ENCODE measurements at regions not wholly inside any gene's neighbourhood (a gene's known extent, or its start where the extent isn't known, plus 50 kb on each side); places are given as distances from the start of the nearest gene placed in this dataset.
A peak's percentile ranks its signal among the peaks of the same experiment; 100 is the strongest.
"Not testable (repeated sequence)": the region's sequence is repeated elsewhere in the genome, so short reads cannot be mapped to it uniquely, and the experiment has no call there.

DNA sequence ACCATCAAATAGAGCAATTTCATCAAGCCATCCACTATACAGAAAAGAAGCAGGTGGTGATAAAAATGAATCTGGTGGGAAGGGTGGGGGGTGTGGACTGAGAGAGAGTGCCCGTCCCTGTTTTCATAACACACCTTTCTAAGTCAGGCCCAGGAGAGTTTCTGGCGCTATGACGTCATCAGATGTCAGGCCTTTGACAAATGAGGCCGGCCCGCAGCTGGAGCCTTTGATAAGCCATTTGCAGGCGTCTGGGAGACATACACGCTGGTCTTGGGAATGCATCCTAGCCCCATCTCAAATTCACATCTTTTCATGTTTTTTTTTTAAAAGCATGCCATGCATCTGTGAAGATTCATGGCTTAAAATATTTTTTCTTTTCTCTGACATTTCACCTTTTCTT, 404.5 kb downstream of the BCOR start:
- H3K4me3 ChIP-seq (ENCODE audit: low read depth, low read length), result no peak overlapping the region
- TF ChIP-seq, protein P1, sequence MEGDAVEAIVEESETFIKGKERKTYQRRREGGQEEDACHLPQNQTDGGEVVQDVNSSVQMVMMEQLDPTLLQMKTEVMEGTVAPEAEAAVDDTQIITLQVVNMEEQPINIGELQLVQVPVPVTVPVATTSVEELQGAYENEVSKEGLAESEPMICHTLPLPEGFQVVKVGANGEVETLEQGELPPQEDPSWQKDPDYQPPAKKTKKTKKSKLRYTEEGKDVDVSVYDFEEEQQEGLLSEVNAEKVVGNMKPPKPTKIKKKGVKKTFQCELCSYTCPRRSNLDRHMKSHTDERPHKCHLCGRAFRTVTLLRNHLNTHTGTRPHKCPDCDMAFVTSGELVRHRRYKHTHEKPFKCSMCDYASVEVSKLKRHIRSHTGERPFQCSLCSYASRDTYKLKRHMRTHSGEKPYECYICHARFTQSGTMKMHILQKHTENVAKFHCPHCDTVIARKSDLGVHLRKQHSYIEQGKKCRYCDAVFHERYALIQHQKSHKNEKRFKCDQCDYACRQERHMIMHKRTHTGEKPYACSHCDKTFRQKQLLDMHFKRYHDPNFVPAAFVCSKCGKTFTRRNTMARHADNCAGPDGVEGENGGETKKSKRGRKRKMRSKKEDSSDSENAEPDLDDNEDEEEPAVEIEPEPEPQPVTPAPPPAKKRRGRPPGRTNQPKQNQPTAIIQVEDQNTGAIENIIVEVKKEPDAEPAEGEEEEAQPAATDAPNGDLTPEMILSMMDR (IDR thresholded peaks at IDR 0.05; ENCODE audit: low read depth, low read length, missing control alignments), result no peak
- in situ Hi-C loops (cut with HindIII; ENCODE audit: low sequenced_read_pairs), result no loop called here
- DNase-seq (ENCODE audit: low read depth), result no peak

- in situ Hi-C loops (cut with HindIII; ENCODE audit: low sequenced_read_pairs); H3K4me3 ChIP-seq (ENCODE audit: low read depth, low read length); DNase-seq (ENCODE audit: low read depth): not testable (repeated sequence)
These were observed 395.1 kb downstream of the BCOR start for GRCh38 chrX:39702636-39703035.

GRCh38 chrX:39703307-39703706, 394.5 kb downstream of the BCOR start:
- no peak for DNase-seq (ENCODE audit: low read depth)
- H3K4me3 ChIP-seq (ENCODE audit: low read depth, low read length), result no peak overlapping the region
- in situ Hi-C loops (cut with HindIII; ENCODE audit: low sequenced_read_pairs), result no loop called here
- TF ChIP-seq, protein P1 (IDR thresholded peaks at IDR 0.05; ENCODE audit: low read depth, low read length, missing control alignments), result no peak

DNA sequence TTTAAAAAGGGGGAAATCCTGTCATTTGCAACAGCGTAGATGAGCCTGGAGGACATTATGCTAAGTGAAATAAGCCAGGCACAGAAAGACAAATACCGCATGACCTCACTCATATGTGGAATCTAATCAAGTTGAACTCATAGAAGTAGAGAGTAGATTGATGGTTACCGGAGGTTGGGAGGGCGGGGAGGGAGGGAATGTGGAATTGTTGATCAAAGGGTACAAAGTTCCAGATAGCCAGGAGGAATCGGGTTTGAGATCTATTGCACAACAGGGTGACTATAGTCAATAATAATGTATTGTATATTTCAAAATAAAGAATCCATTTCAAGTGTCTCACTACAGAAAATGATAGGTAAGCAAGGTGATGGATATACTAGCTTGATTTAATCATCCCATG, 393.2 kb downstream of the BCOR start:
- TF ChIP-seq, protein P1 (IDR thresholded peaks at IDR 0.05; ENCODE audit: low read depth, low read length, missing control alignments), result no peak
- in situ Hi-C loops (cut with HindIII; ENCODE audit: low sequenced_read_pairs), result no loop called here
- DNase-seq (ENCODE audit: low read depth), result no peak
- H3K4me3 ChIP-seq (ENCODE audit: low read depth, low read length), result no peak overlapping the region

DNA sequence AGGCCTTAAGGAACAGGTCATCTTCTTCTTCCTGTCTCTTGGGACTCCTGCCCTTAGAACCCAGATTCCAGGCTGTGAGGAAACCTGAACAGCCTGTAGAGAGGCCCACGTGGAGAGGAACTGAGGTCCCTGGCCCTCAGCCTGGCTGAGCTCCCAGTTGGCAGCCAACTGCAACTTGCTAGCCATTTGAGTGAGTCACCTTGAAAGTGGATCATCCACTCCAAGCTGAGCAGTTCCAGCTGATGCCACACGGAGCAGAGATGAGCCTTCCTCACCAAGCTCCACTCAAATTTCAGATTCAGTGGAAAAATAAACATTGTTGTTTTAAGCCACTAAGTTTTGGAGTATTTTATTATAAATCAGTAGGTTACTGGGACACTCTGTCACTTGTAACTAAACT, 392.5 kb downstream of the BCOR start:
- H3K4me3 ChIP-seq (ENCODE audit: low read depth, low read length), result no peak overlapping the region
- DNase-seq (ENCODE audit: low read depth), result peak; percentile 84
- TF ChIP-seq, protein P1 (IDR thresholded peaks at IDR 0.05; ENCODE audit: low read depth, low read length, missing control alignments), result peak; percentile 71
- in situ Hi-C loops (cut with HindIII; ENCODE audit: low sequenced_read_pairs), result no loop called here

GRCh38 chrX:39709364-39709763, 388.4 kb downstream of the BCOR start:
- TF ChIP-seq, protein P1 (IDR thresholded peaks at IDR 0.05; ENCODE audit: low read depth, low read length, missing control alignments), result no peak

DNA sequence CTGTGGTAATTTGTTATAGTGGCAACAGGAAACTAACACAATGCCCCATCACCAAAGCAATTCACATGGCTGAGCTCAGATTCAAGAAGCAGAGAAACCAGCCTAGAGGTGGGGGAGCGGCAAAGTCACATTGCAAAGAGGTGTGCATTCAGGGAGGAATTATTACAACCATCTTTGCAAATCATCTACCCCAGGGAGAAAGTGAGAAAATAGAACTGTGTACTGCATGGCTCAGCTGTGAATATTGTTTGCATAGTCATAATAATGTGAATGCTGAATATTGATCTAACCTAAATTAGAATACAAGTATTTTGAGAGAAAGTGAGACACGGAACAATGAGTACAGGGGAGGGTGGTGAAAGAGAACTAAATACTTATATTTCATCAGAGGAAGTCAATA, 387.9 kb downstream of the BCOR start:
- TF ChIP-seq, protein P1 (IDR thresholded peaks at IDR 0.05; ENCODE audit: low read depth, low read length, missing control alignments), result no peak

More at GRCh38 chrX:39709364-39709763, 388.4 kb downstream of the BCOR start:
- DNase-seq (ENCODE audit: low read depth), result no peak
- in situ Hi-C loops (cut with HindIII; ENCODE audit: low sequenced_read_pairs), result no loop called here
- no peak overlapping the region for H3K4me3 ChIP-seq (ENCODE audit: low read depth, low read length)

More for the DNA sequence above, 387.9 kb downstream of the BCOR start:
- in situ Hi-C loops (cut with HindIII; ENCODE audit: low sequenced_read_pairs), result no loop called here
- H3K4me3 ChIP-seq (ENCODE audit: low read depth, low read length), result no peak overlapping the region
- DNase-seq (ENCODE audit: low read depth), result no peak
